PC-9 (cell line): ENCODE measurements at regions not wholly inside any gene's neighbourhood (a gene's known extent, or its start where the extent isn't known, plus 50 kb on each side); places are given as distances from the start of the nearest gene placed in this dataset.

Source experiments
- BruUV-seq: library from RNA; stranded (reverse); fragments of 400-500 nt; replicated peaks from 2 replicates; lab custom pipeline; 2021; lab: Mats Ljungman, UMichigan
- CTCF ChIA-PET: fragments of 300-600 bp; sonication (Branson Sonifier 250); formaldehyde crosslinking; loops from one replicate; lab custom pipeline; 2022; ENCODE audit warnings: antibody characterized with exemption; lab: Charles Lee
- POLR2A ChIA-PET: fragments of 300-600 bp; sonication (Branson Sonifier 250); formaldehyde crosslinking; loops from one replicate; lab custom pipeline; 2022; ENCODE audit warnings: antibody characterized with exemption; ENCODE audit not compliant: unreplicated experiment; lab: Charles Lee
- DNase-seq, 2 experiments: peaks; one replicate each; pipeline versions ENCODE4 v3.0.0 to v3.0.0-alpha.2; 2015 to 2022; ENCODE audit warnings: mixed read lengths in 1 of 2
- H2AFZ ChIP-seq: fragments of 200-600 bp; sonication (generic); 2 replicates; pipeline ENCODE4 v1.8.1; 2017; ENCODE audit warnings: antibody characterized with exemption
- H3F3A ChIP-seq: fragments of 200-600 bp; sonication (generic); 2 replicates; pipeline ENCODE4 v1.8.1; 2017; ENCODE audit warnings: antibody characterized with exemption, mild to moderate bottlenecking, low read depth; ENCODE audit not compliant: insufficient read depth
- H3K27ac ChIP-seq: fragments of 200-600 bp; sonication (generic); 2 replicates; pipeline ENCODE4 v1.6.1; 2016; ENCODE audit warnings: mixed run types
- H3K27me3 ChIP-seq: fragments of 200-600 bp; sonication (generic); 2 replicates; pipeline ENCODE4 v1.6.1; 2016; ENCODE audit warnings: low read depth, mixed run types; ENCODE audit not compliant: insufficient read depth
- H3K36me3 ChIP-seq: fragments of 200-600 bp; sonication (generic); 2 replicates; pipeline ENCODE4 v1.6.1; 2016; ENCODE audit warnings: low read depth, mixed run types
- H3K4me1 ChIP-seq: fragments of 200-600 bp; sonication (generic); replicated peaks from 2 replicates; pipeline ENCODE4 v1.6.1; 2016; ENCODE audit warnings: mixed run types; ENCODE audit not compliant: insufficient read depth
- H3K4me2 ChIP-seq: fragments of 200-600 bp; sonication (generic); 2 replicates; pipeline ENCODE4 v1.6.1; 2017; ENCODE audit warnings: mixed run types
- H3K4me3 ChIP-seq: fragments of 200-600 bp; sonication (generic); 2 replicates; pipeline ENCODE4 v1.6.1; 2016; ENCODE audit warnings: mixed run types
- H3K79me2 ChIP-seq: fragments of 200-600 bp; sonication (generic); 2 replicates; pipeline ENCODE4 v1.6.1; 2017; ENCODE audit warnings: low read depth, mixed run types
- H3K9me2 ChIP-seq: fragments of 200-600 bp; sonication (generic); 2 replicates; pipeline ENCODE4 v1.8.1; 2017; ENCODE audit warnings: mild to moderate bottlenecking; ENCODE audit not compliant: insufficient read depth
- H3K9me3 ChIP-seq: fragments of 200-600 bp; sonication (generic); 2 replicates; pipeline ENCODE4 v1.8.1; 2016; ENCODE audit warnings: low read depth; ENCODE audit not compliant: insufficient read depth
- H4K20me1 ChIP-seq: fragments of 200-600 bp; sonication (generic); 2 replicates; pipeline ENCODE4 v1.8.1; 2017; ENCODE audit not compliant: insufficient read depth
- EZH2 ChIP-seq: fragments of 200-600 bp; sonication (generic); IDR thresholded peaks from 2 replicates; pipeline ENCODE4 v1.8.0; 2017; ENCODE audit warnings: antibody characterized with exemption, low read depth
- intact Hi-C: fragments of 100-400 bp; cut with micrococcal nuclease; formaldehyde crosslinking; loops from one replicate; pipeline ENCODE4 v1.10.0; 2022; ENCODE audit not compliant: unreplicated experiment
- TF ChIP-seq, protein P1 (sequence below): fragments of 200-600 bp; sonication (generic); conservative IDR thresholded peaks from 2 replicates; pipeline ENCODE4 v1.6.1; 2017; ENCODE audit warnings: mixed run types, antibody characterized with exemption, mild to moderate bottlenecking, moderate library complexity

DNA sequence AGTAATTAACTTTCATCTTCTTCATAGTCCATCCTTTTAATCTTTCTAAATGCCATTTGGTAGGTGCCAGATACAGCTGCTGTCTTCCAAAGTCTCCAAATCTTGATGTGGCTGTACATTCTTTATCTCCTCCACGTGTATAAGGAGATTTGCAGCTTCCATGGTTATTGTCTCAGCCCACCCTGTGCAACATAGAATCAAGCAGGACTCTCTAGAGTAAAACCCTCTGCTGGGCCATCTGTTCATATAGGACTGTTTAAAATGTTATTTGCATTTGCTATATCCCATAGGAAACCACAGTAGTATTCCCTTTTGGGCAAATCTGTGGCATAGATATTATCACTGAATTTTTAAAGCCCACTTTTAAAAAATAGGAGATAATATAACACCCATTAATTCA lies 527.2 kb upstream of the EPHA5 start:
- TF ChIP-seq, protein P1, sequence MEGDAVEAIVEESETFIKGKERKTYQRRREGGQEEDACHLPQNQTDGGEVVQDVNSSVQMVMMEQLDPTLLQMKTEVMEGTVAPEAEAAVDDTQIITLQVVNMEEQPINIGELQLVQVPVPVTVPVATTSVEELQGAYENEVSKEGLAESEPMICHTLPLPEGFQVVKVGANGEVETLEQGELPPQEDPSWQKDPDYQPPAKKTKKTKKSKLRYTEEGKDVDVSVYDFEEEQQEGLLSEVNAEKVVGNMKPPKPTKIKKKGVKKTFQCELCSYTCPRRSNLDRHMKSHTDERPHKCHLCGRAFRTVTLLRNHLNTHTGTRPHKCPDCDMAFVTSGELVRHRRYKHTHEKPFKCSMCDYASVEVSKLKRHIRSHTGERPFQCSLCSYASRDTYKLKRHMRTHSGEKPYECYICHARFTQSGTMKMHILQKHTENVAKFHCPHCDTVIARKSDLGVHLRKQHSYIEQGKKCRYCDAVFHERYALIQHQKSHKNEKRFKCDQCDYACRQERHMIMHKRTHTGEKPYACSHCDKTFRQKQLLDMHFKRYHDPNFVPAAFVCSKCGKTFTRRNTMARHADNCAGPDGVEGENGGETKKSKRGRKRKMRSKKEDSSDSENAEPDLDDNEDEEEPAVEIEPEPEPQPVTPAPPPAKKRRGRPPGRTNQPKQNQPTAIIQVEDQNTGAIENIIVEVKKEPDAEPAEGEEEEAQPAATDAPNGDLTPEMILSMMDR: no peak
- TF ChIP-seq EZH2: no peak
- Histone ChIP-seq H3K79me2 (no peaks in the 10 kb centered on the region), H3K36me3 (no peaks in the 10 kb centered on the region), H3K9me3 (no peaks in the 10 kb centered on the region), H2AFZ (no peak overlapping the region), H4K20me1 (no peaks in the 10 kb centered on the region), H3K4me1 (no peaks in the 10 kb centered on the region), H3K4me2 (no peak overlapping the region), H3F3A (no peaks in the 10 kb centered on the region), H3K27me3 (no peaks in the 10 kb centered on the region), H3K4me3 (no peak overlapping the region), H3K27ac (no peak overlapping the region), H3K9me2 (no peaks in the 10 kb centered on the region)
- BruUV-seq: no TSS peak
- ChIA-PET POLR2A (no interaction called here), CTCF (no interaction called here)
- no peak for DNase-seq
- intact Hi-C loops: no loop called here

DNA sequence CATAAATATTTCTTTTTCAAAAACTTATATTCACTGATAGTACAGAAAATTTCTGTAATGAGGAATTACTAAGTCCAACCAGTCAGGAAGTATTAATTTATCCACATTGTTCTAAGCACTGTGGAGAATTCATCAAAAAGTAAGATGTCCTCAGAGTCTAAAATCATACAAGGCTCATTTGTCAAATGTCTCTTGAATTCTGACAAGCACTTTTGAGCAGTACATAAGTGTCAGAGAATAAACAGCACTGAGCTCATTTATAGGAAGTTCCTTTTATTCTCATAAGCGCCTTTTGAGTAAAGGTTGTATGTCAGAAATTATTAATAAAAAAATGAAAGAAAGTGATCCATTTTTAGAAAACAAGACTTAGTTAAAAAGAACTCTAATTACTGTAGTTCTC lies 523.2 kb upstream of the EPHA5 start:
- Histone ChIP-seq H3F3A (no peaks in the 10 kb centered on the region), H3K79me2 (no peaks in the 10 kb centered on the region), H3K36me3 (no peaks in the 10 kb centered on the region), H3K27me3 (no peaks in the 10 kb centered on the region), H3K4me3 (no peak overlapping the region), H3K9me2 (no peaks in the 10 kb centered on the region), H2AFZ (no peak overlapping the region), H3K4me2 (no peak overlapping the region), H4K20me1 (no peaks in the 10 kb centered on the region), H3K27ac (no peak overlapping the region), H3K9me3 (no peaks in the 10 kb centered on the region), H3K4me1 (no peaks in the 10 kb centered on the region)
- BruUV-seq: no TSS peak
- POLR2A ChIA-PET: no interaction called here
- TF ChIP-seq, protein P1: no peak
- no peak for TF ChIP-seq EZH2
- intact Hi-C loops: no loop called here
- no peak for DNase-seq
- CTCF ChIA-PET: no interaction called here

DNA sequence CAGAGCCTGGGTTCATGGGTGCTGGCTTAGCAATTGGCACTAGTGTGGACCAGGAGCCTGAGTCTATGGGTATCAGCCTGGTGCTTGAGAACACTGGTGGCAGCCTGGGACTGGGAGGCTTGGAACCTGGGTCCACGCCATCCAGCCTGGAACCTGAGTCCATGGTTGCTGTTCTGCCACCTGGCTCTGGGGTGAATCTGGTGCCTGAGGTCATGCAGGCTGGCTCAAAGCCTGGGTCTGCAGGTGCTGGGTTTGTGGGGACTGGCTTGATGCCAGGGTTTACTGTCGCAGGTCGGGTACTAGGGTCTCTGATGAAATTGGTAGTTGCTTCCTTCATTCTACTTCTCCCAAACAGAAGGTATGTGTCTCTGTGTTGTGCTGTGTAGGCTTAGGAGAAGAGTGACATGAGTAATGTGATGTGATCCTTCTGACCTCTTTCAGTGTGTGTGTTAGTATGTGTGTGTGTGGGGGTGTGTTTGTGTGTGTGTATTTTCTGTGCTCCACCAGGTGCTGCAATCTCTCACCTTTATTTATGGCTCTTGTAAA lies 517.0 kb upstream of the EPHA5 start:
- Histone ChIP-seq H3K27me3 (no peaks in the 10 kb centered on the region), H3K4me3 (no peak overlapping the region), H4K20me1 (no peaks in the 10 kb centered on the region), H3K4me1 (no peaks in the 10 kb centered on the region), H2AFZ (no peak overlapping the region), H3K79me2 (no peaks in the 10 kb centered on the region), H3F3A (no peaks in the 10 kb centered on the region), H3K9me2 (no peaks in the 10 kb centered on the region), H3K4me2 (no peak overlapping the region), H3K36me3 (no peaks in the 10 kb centered on the region), H3K27ac (no peak overlapping the region), H3K9me3 (no peaks in the 10 kb centered on the region)
- TF ChIP-seq EZH2: no peak
- TF ChIP-seq, protein P1: no peak
- ChIA-PET CTCF (no interaction called here), POLR2A (no interaction called here)
- no peak for DNase-seq
- intact Hi-C loops: no loop called here
- BruUV-seq: no TSS peak
